Uterus (tissue), 3 donors: ENCODE measurements at regions not wholly inside any gene's neighbourhood (a gene's known extent, or its start where the extent isn't known, plus 50 kb on each side); places are given as distances from the start of the nearest gene placed in this dataset.
"Not testable (repeated sequence)": the region's sequence is repeated elsewhere in the genome, so short reads cannot be mapped to it uniquely, and the experiment has no call there.

Experiments used
- DNase-seq, 2 donors: peaks; one replicate each; pipeline ENCODE4 v3.0.0-alpha.2; 2019 to 2020
- H3K27ac ChIP-seq, 2 donors: fragments of 200-600 bp; sonication (generic); 1 replicate in 1 of 2; 2 replicates in 1 of 2; pipeline ENCODE4 v1.5.1; 2016 to 2018
- H3K27me3 ChIP-seq, 2 donors: fragments of 200-600 bp; sonication (generic); one replicate each; pipeline ENCODE4 v1.5.1; 2018 to 2019; ENCODE audit warnings: control low read depth in 1 of 2
- H3K36me3 ChIP-seq, 2 donors: fragments of 200-600 bp; sonication (generic); one replicate each; pipeline ENCODE4 v1.5.1; 2019; ENCODE audit warnings: control low read depth in 1 of 2
- H3K4me1 ChIP-seq, 2 donors: fragments of 200-600 bp; sonication (generic); one replicate each; pipeline ENCODE4 v1.5.1; 2018 to 2019; ENCODE audit warnings: control low read depth in 1 of 2
- H3K4me3 ChIP-seq, 2 donors: fragments of 200-600 bp; sonication (generic); 1 replicate in 1 of 2; 2 replicates in 1 of 2; pipeline ENCODE4 v1.5.1; 2018 to 2019; ENCODE audit warnings: mild to moderate bottlenecking in 1 of 2
- H3K9me3 ChIP-seq, 2 donors: fragments of 200-600 bp; sonication (generic); one replicate each; pipeline ENCODE4 v1.5.1; 2019; ENCODE audit warnings: control low read depth in 1 of 2
- POLR2A ChIP-seq, 2 donors: fragments of 450-650 bp; IDR thresholded peaks; one replicate each; pipeline ENCODE4 v1.6.1; 2016; ENCODE audit warnings: antibody characterized with exemption in 2 of 2, mild to moderate bottlenecking in 1 of 2, moderate library complexity in 1 of 2
- intact Hi-C: fragments of 100-400 bp; cut with DNase I; formaldehyde crosslinking; loops from one replicate; pipeline ENCODE4 v1.15.1; 2023; ENCODE audit warnings: low total_unique reads
- TF ChIP-seq, protein P1 (sequence below), 4 experiments: fragments of 200-600 bp in 2 of 4; fragments of 450-650 bp in 2 of 4; sonication (generic) in 2 of 4; IDR thresholded peaks; one replicate each; pipeline ENCODE4 v1.5.1; 2016 to 2019; ENCODE audit warnings: antibody characterized with exemption in 4 of 4, mild to moderate bottlenecking in 2 of 4, moderate library complexity in 1 of 4
- donor health status: DM: yes; HTN: yes; CAD: no.

DNA sequence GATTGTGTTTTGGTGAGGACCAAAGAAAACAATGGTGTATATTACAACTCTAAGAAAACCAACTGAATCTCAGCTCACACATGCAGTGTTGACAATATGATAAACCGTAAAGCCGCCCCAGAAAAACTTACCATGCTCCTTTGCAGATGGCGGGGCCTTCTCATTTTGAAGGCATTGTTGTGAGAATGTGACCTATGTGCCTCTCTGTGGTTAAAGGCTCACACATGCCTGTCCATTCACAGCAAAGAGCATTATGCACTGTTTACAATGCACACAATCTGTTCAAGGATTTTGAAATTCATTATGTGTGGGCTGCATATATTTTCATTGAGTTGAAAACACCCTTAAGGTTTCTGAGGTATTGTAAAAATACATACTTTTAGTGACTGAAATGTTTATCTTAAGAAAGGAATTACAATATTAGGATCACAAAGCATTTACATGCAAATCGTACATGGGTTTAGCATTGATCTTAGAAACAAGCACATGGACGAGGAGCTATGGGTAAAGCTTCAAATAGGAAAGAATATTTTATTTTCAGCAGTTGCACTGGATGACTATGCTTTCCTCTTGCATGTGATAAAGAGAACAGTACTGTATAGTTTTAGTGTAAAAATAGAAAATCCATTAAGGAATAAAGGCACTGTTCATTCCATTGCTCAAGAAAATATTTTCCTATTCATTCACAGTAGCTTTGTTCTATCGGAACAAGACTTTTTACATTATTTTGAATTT, 334.3 kb downstream of the ARL4A start:
- H3K27ac ChIP-seq: no peak overlapping the region
- no peaks in the 10 kb centered on the region for H3K4me1 ChIP-seq
- no peaks in the 10 kb centered on the region for H3K9me3 ChIP-seq
- H3K36me3 ChIP-seq: no peaks in the 10 kb centered on the region
- no peak overlapping the region for H3K4me3 ChIP-seq
- TF ChIP-seq, protein P1, sequence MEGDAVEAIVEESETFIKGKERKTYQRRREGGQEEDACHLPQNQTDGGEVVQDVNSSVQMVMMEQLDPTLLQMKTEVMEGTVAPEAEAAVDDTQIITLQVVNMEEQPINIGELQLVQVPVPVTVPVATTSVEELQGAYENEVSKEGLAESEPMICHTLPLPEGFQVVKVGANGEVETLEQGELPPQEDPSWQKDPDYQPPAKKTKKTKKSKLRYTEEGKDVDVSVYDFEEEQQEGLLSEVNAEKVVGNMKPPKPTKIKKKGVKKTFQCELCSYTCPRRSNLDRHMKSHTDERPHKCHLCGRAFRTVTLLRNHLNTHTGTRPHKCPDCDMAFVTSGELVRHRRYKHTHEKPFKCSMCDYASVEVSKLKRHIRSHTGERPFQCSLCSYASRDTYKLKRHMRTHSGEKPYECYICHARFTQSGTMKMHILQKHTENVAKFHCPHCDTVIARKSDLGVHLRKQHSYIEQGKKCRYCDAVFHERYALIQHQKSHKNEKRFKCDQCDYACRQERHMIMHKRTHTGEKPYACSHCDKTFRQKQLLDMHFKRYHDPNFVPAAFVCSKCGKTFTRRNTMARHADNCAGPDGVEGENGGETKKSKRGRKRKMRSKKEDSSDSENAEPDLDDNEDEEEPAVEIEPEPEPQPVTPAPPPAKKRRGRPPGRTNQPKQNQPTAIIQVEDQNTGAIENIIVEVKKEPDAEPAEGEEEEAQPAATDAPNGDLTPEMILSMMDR (IDR thresholded peaks at IDR 0.05): no peak
- no peak for TF ChIP-seq POLR2A (IDR thresholded peaks at IDR 0.05)
- no peak for DNase-seq
- H3K27me3 ChIP-seq: no peaks in the 10 kb centered on the region
- intact Hi-C loops: no loop called here

- Histone ChIP-seq H3K27ac (peak overlapping the region in 1 of 2 donors; percentile 26), H3K4me3 (no peak overlapping the region), H3K36me3 (no peaks in the 10 kb centered on the region), H3K9me3 (no peaks in the 10 kb centered on the region), H3K27me3 (no peaks in the 10 kb centered on the region), H3K4me1 (no peaks in the 10 kb centered on the region)
- TF ChIP-seq, protein P1 (IDR thresholded peaks at IDR 0.05): no peak
- TF ChIP-seq POLR2A (IDR thresholded peaks at IDR 0.05): no peak
- DNase-seq: no peak
- intact Hi-C loops: no loop called here
These were observed 336.8 kb downstream of the ARL4A start for GRCh38 chr7:13024121-13024674.

GRCh38 chr7:13025043-13025442, 337.6 kb downstream of the ARL4A start:
- intact Hi-C loops, H3K9me3 ChIP-seq: not testable (repeated sequence)

GRCh38 chr7:13027321-13027720, 339.9 kb downstream of the ARL4A start:
- H3K4me3 ChIP-seq: no peak overlapping the region
- no peaks in the 10 kb centered on the region for H3K27me3 ChIP-seq
- H3K4me1 ChIP-seq: no peaks in the 10 kb centered on the region
- intact Hi-C loops: no loop called here
- DNase-seq: no peak
- H3K36me3 ChIP-seq: no peaks in the 10 kb centered on the region
- H3K27ac ChIP-seq: peak overlapping the region in 1 of 2 donors; percentile 25
- no peaks in the 10 kb centered on the region for H3K9me3 ChIP-seq
- TF ChIP-seq POLR2A (IDR thresholded peaks at IDR 0.05): no peak
- TF ChIP-seq, protein P1 (IDR thresholded peaks at IDR 0.05): no peak

More at GRCh38 chr7:13025043-13025442, 337.6 kb downstream of the ARL4A start:
- DNase-seq, H3K4me3 ChIP-seq, H3K27me3 ChIP-seq, H3K4me1 ChIP-seq, H3K36me3 ChIP-seq: not testable (repeated sequence)
- H3K27ac ChIP-seq: peak overlapping the region in 1 of 2 donors; percentile 26

GRCh38 chr7:13028036-13028824, 340.8 kb downstream of the ARL4A start:
- no peak for DNase-seq
- intact Hi-C loops: no loop called here
- H3K9me3 ChIP-seq: no peaks in the 10 kb centered on the region
- no peaks in the 10 kb centered on the region for H3K27me3 ChIP-seq
- TF ChIP-seq POLR2A (IDR thresholded peaks at IDR 0.05): no peak
- no peaks in the 10 kb centered on the region for H3K36me3 ChIP-seq
- peak overlapping the region; percentile 25 for H3K27ac ChIP-seq
- no peak overlapping the region for H3K4me3 ChIP-seq
- no peaks in the 10 kb centered on the region for H3K4me1 ChIP-seq

DNA sequence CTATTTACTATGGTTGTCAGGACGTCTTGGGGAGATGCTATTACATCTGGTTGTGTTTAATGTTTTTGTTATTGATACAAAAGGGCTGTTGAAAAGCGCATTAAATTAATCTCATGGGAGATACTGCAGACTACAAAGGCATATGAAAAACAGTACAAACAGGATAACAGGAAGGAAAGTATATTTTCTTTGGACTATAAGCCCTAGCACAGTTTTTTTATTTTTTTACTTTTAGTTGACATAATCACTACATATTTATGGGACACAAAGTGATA, 341.3 kb downstream of the ARL4A start:
- peak overlapping the region; percentile 25 for H3K27ac ChIP-seq
- no peaks in the 10 kb centered on the region for H3K4me1 ChIP-seq
- TF ChIP-seq, protein P1 (IDR thresholded peaks at IDR 0.05): no peak
- TF ChIP-seq POLR2A (IDR thresholded peaks at IDR 0.05): no peak
- intact Hi-C loops: no loop called here
- DNase-seq: no peak
- no peaks in the 10 kb centered on the region for H3K27me3 ChIP-seq
- no peaks in the 10 kb centered on the region for H3K36me3 ChIP-seq
- H3K9me3 ChIP-seq: no peaks in the 10 kb centered on the region
- H3K4me3 ChIP-seq: no peak overlapping the region
